Central memory CD8-positive, alpha-beta T cell (primary cell): ENCODE measurements at regions not wholly inside any gene's neighbourhood (a gene's known extent, or its start where the extent isn't known, plus 50 kb on each side); places are given as distances from the start of the nearest gene placed in this dataset.

Experiments used
- ATAC-seq: fragments of 150-1000 bp; cut with Tn5 transposase; replicated peaks from 2 replicates; pipeline ENCODE4 v1.10.0; 2022; ENCODE audit warnings: mild to moderate bottlenecking, moderate FRiP score, moderate number of reproducible peaks; ENCODE audit not compliant: poor library complexity, severe bottlenecking; ENCODE audit errors: extremely low read depth
- DNase-seq, 2 donors: peaks; one replicate each; pipeline ENCODE4 v3.0.0; 2021; ENCODE audit warnings: low spot score in 2 of 2
- H3K27ac Mint-ChIP-seq: one replicate; pipeline ENCODE4 v1.8.0; 2022; ENCODE audit warnings: low read depth, mild to moderate bottlenecking, moderate library complexity, mixed read lengths
- H3K27me3 Mint-ChIP-seq: one replicate; pipeline ENCODE4 v1.8.0; 2022; ENCODE audit warnings: mixed read lengths
- H3K36me3 Mint-ChIP-seq: one replicate; pipeline ENCODE4 v1.8.0; 2022; ENCODE audit warnings: mild to moderate bottlenecking, moderate library complexity, mixed read lengths; ENCODE audit not compliant: insufficient read depth
- H3K4me1 Mint-ChIP-seq: one replicate; pipeline ENCODE4 v1.8.0; 2022; ENCODE audit warnings: mixed read lengths
- H3K4me3 Mint-ChIP-seq: one replicate; pipeline ENCODE4 v1.8.0; 2022; ENCODE audit warnings: mild to moderate bottlenecking, moderate library complexity, mixed read lengths
- H3K9me3 Mint-ChIP-seq: one replicate; pipeline ENCODE4 v1.8.0; 2022; ENCODE audit warnings: mixed read lengths

GRCh38 chr14:38134416-38135030, 73.2 kb upstream of the SSTR1 start:
- H3K27ac Mint-ChIP-seq: no peak overlapping the region
- H3K27me3 Mint-ChIP-seq: no peaks in the 10 kb centered on the region

GRCh38 chr14:38135106-38135867, 72.4 kb upstream of the SSTR1 start:
- H3K36me3 Mint-ChIP-seq: peaks cover 3% of the 10 kb centered on the region

More at GRCh38 chr14:38134416-38135030, 73.2 kb upstream of the SSTR1 start:
- no peak for ATAC-seq
- Mint-ChIP-seq H3K4me1 (peaks cover 14% of the 10 kb centered on the region), H3K9me3 (no peaks in the 10 kb centered on the region), H3K36me3 (peaks cover 3% of the 10 kb centered on the region), H3K4me3 (no peak overlapping the region)
- no peak for DNase-seq

GRCh38 chr14:38137005-38137404, 70.7 kb upstream of the SSTR1 start:
- H3K4me1 Mint-ChIP-seq: no peaks in the 10 kb centered on the region

More at GRCh38 chr14:38135106-38135867, 72.4 kb upstream of the SSTR1 start:
- Mint-ChIP-seq H3K27me3 (no peaks in the 10 kb centered on the region), H3K9me3 (no peaks in the 10 kb centered on the region), H3K4me3 (no peak overlapping the region), H3K4me1 (peaks cover 6% of the 10 kb centered on the region), H3K27ac (no peak overlapping the region)
- ATAC-seq (no peak), DNase-seq (no peak)

GRCh38 chr14:38138473-38139138, 69.1 kb upstream of the SSTR1 start:
- no peak overlapping the region for H3K4me3 Mint-ChIP-seq
- H3K36me3 Mint-ChIP-seq: no peaks in the 10 kb centered on the region
- H3K27me3 Mint-ChIP-seq: no peaks in the 10 kb centered on the region
- H3K4me1 Mint-ChIP-seq: no peaks in the 10 kb centered on the region
- no peak for DNase-seq
- ATAC-seq: no peak
- no peak overlapping the region for H3K27ac Mint-ChIP-seq
- no peaks in the 10 kb centered on the region for H3K9me3 Mint-ChIP-seq

More at GRCh38 chr14:38137005-38137404, 70.7 kb upstream of the SSTR1 start:
- DNase-seq (no peak), ATAC-seq (no peak)
- Mint-ChIP-seq H3K27me3 (no peaks in the 10 kb centered on the region), H3K9me3 (no peaks in the 10 kb centered on the region), H3K27ac (no peak overlapping the region), H3K36me3 (peaks cover 2% of the 10 kb centered on the region), H3K4me3 (no peak overlapping the region)

GRCh38 chr14:38139926-38140325, 67.8 kb upstream of the SSTR1 start:
- Mint-ChIP-seq H3K36me3 (no peaks in the 10 kb centered on the region), H3K27ac (no peak overlapping the region), H3K9me3 (no peaks in the 10 kb centered on the region), H3K4me1 (no peaks in the 10 kb centered on the region), H3K4me3 (no peak overlapping the region), H3K27me3 (no peaks in the 10 kb centered on the region)
- ATAC-seq: no peak
- DNase-seq: no peak

GRCh38 chr14:38143170-38143569, 64.5 kb upstream of the SSTR1 start:
- no peak overlapping the region for H3K4me3 Mint-ChIP-seq
- no peak for ATAC-seq
- DNase-seq: no peak
- H3K36me3 Mint-ChIP-seq: no peaks in the 10 kb centered on the region
- H3K27ac Mint-ChIP-seq: no peak overlapping the region
- H3K9me3 Mint-ChIP-seq: no peaks in the 10 kb centered on the region
- no peaks in the 10 kb centered on the region for H3K4me1 Mint-ChIP-seq
- H3K27me3 Mint-ChIP-seq: no peaks in the 10 kb centered on the region

GRCh38 chr14:38143659-38144505, 63.8 kb upstream of the SSTR1 start:
- no peak for DNase-seq
- H3K27me3 Mint-ChIP-seq: no peaks in the 10 kb centered on the region
- no peak overlapping the region for H3K27ac Mint-ChIP-seq
- no peaks in the 10 kb centered on the region for H3K4me1 Mint-ChIP-seq
- H3K4me3 Mint-ChIP-seq: no peak overlapping the region
- ATAC-seq: no peak
- no peaks in the 10 kb centered on the region for H3K36me3 Mint-ChIP-seq
- no peaks in the 10 kb centered on the region for H3K9me3 Mint-ChIP-seq

- ATAC-seq: no peak
- H3K27me3 Mint-ChIP-seq: no peaks in the 10 kb centered on the region
Measured at GRCh38 chr14:38145142-38145541, 62.6 kb upstream of the SSTR1 start.

GRCh38 chr14:38150075-38150474, 57.6 kb upstream of the SSTR1 start:
- no peaks in the 10 kb centered on the region for H3K27me3 Mint-ChIP-seq
- no peaks in the 10 kb centered on the region for H3K9me3 Mint-ChIP-seq
- ATAC-seq: no peak
- no peak for DNase-seq
- peaks cover 5% of the 10 kb centered on the region for H3K4me1 Mint-ChIP-seq
- no peaks in the 10 kb centered on the region for H3K36me3 Mint-ChIP-seq
- peak overlapping the region; percentile 44 for H3K27ac Mint-ChIP-seq
- H3K4me3 Mint-ChIP-seq: no peak overlapping the region

More at GRCh38 chr14:38145142-38145541, 62.6 kb upstream of the SSTR1 start:
- Mint-ChIP-seq H3K27ac (no peak overlapping the region), H3K4me3 (no peak overlapping the region), H3K9me3 (no peaks in the 10 kb centered on the region), H3K4me1 (peaks cover 1% of the 10 kb centered on the region), H3K36me3 (no peaks in the 10 kb centered on the region)
- DNase-seq: no peak
